ENCODE measurements at regions not wholly inside any gene's neighbourhood (a gene's known extent, or its start where the extent isn't known, plus 50 kb on each side); places are given as distances from the start of the nearest gene placed in this dataset.

DNA sequence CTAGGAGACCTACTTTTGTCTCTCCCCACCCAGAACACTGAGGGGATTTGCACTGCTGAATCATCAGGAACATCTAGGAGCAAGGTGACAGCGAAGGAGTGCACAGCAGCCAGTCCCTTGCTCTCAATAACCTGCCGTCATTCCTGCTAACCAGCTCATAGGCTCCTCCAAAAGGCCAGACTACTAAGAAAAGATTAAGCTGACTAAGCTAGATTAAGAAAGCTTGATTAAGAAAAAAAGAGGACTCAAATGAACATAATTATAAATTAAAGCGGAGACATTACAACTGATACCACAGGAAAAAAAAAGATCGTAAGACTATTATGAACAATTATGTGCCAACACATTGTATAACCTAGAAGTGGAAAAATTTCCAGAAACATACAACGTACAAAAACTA, 1254.8 kb upstream of the CHAC2 start:
- Histone ChIP-seq H3K4me3 (ENCODE audit: low read length) (no peak overlapping the region), H3K27me3 (ENCODE audit: control insufficient read depth, low read length) (no peaks in the 10 kb centered on the region), H4K20me1 (ENCODE audit: control insufficient read depth, insufficient read depth, low read depth, low read length) (no peaks in the 10 kb centered on the region), H3K9me3 (ENCODE audit: control insufficient read depth, insufficient read depth, low read length) (no peaks in the 10 kb centered on the region), H3K27ac (ENCODE audit: low read depth, low read length) (no peak overlapping the region), H3K9me2 (replicated peaks; ENCODE audit: control insufficient read depth, low read length) (no peaks in the 10 kb centered on the region), H3K4me1 (ENCODE audit: control insufficient read depth, low read length) (no peaks in the 10 kb centered on the region), H3K36me3 (ENCODE audit: control insufficient read depth, low read length) (no peaks in the 10 kb centered on the region), H3K4me2 (ENCODE audit: low read length) (no peak overlapping the region), H3K79me2 (ENCODE audit: control insufficient read depth, low read length) (no peaks in the 10 kb centered on the region), H3F3A (ENCODE audit: control insufficient read depth, insufficient read depth) (no peaks in the 10 kb centered on the region)
- TF ChIP-seq EZH2phosphoT487 (IDR thresholded peaks at IDR 0.05; ENCODE audit: borderline replicate concordance, low read length), result no peak
- TF ChIP-seq, protein P1, sequence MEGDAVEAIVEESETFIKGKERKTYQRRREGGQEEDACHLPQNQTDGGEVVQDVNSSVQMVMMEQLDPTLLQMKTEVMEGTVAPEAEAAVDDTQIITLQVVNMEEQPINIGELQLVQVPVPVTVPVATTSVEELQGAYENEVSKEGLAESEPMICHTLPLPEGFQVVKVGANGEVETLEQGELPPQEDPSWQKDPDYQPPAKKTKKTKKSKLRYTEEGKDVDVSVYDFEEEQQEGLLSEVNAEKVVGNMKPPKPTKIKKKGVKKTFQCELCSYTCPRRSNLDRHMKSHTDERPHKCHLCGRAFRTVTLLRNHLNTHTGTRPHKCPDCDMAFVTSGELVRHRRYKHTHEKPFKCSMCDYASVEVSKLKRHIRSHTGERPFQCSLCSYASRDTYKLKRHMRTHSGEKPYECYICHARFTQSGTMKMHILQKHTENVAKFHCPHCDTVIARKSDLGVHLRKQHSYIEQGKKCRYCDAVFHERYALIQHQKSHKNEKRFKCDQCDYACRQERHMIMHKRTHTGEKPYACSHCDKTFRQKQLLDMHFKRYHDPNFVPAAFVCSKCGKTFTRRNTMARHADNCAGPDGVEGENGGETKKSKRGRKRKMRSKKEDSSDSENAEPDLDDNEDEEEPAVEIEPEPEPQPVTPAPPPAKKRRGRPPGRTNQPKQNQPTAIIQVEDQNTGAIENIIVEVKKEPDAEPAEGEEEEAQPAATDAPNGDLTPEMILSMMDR (IDR thresholded peaks at IDR 0.05; ENCODE audit: low read depth, low read length, poor library complexity, severe bottlenecking), result no peak

- Histone ChIP-seq H3K4me2 (ENCODE audit: low read length) (no peak overlapping the region), H3K79me2 (ENCODE audit: control insufficient read depth, low read length) (no peaks in the 10 kb centered on the region), H3K4me1 (ENCODE audit: control insufficient read depth, low read length) (no peaks in the 10 kb centered on the region), H3K9me3 (ENCODE audit: control insufficient read depth, insufficient read depth, low read length) (no peaks in the 10 kb centered on the region), H3K4me3 (ENCODE audit: low read length) (no peak overlapping the region), H3F3A (ENCODE audit: control insufficient read depth, insufficient read depth) (no peaks in the 10 kb centered on the region), H3K27me3 (ENCODE audit: control insufficient read depth, low read length) (no peaks in the 10 kb centered on the region), H3K36me3 (ENCODE audit: control insufficient read depth, low read length) (no peaks in the 10 kb centered on the region), H3K27ac (ENCODE audit: low read depth, low read length) (no peak overlapping the region), H4K20me1 (ENCODE audit: control insufficient read depth, insufficient read depth, low read depth, low read length) (no peaks in the 10 kb centered on the region), H3K9me2 (replicated peaks; ENCODE audit: control insufficient read depth, low read length) (no peaks in the 10 kb centered on the region)
- TF ChIP-seq, protein P1 (IDR thresholded peaks at IDR 0.05; ENCODE audit: low read depth, low read length, poor library complexity, severe bottlenecking), result no peak
- no peak for TF ChIP-seq EZH2phosphoT487 (IDR thresholded peaks at IDR 0.05; ENCODE audit: borderline replicate concordance, low read length)
These were observed 1257.2 kb upstream of the CHAC2 start for GRCh38 chr2:52510432-52510831.

GRCh38 chr2:52502476-52502860, 1265.1 kb upstream of the CHAC2 start:
- Histone ChIP-seq H3K27ac (ENCODE audit: low read depth, low read length) (no peak overlapping the region), H3K4me2 (ENCODE audit: low read length) (no peak overlapping the region), H3K4me3 (ENCODE audit: low read length) (no peak overlapping the region), H3F3A (ENCODE audit: control insufficient read depth, insufficient read depth) (no peaks in the 10 kb centered on the region), H3K9me3 (ENCODE audit: control insufficient read depth, insufficient read depth, low read length) (peaks cover 6% of the 10 kb centered on the region; the same call in 1 of the 2 replicates), H3K4me1 (ENCODE audit: control insufficient read depth, low read length) (no peaks in the 10 kb centered on the region), H3K36me3 (ENCODE audit: control insufficient read depth, low read length) (no peaks in the 10 kb centered on the region), H4K20me1 (ENCODE audit: control insufficient read depth, insufficient read depth, low read depth, low read length) (no peaks in the 10 kb centered on the region), H3K79me2 (ENCODE audit: control insufficient read depth, low read length) (no peaks in the 10 kb centered on the region), H3K27me3 (ENCODE audit: control insufficient read depth, low read length) (no peaks in the 10 kb centered on the region), H3K9me2 (replicated peaks; ENCODE audit: control insufficient read depth, low read length) (no peaks in the 10 kb centered on the region)
- TF ChIP-seq, protein P1 (IDR thresholded peaks at IDR 0.05; ENCODE audit: low read depth, low read length, poor library complexity, severe bottlenecking), result no peak
- TF ChIP-seq EZH2phosphoT487 (IDR thresholded peaks at IDR 0.05; ENCODE audit: borderline replicate concordance, low read length), result no peak

Measured in DOHH2 (cell line).